GM12874 (cell line): ENCODE measurements at regions not wholly inside any gene's neighbourhood (a gene's known extent, or its start where the extent isn't known, plus 50 kb on each side); places are given as distances from the start of the nearest gene placed in this dataset.

Experiments
- CTCF ChIP-seq: IDR thresholded peaks from 2 replicates; pipeline ENCODE4 v1.5.1; 2011; ENCODE audit warnings: low read depth, mild to moderate bottlenecking, control low read depth, low read length, moderate library complexity; ENCODE audit not compliant: insufficient read depth

- no peak for TF ChIP-seq CTCF
Measured at GRCh38 chr12:86827409-86827808, 571.2 kb upstream of the MGAT4C start.

GRCh38 chr12:86826051-86826450, 569.9 kb upstream of the MGAT4C start:
- no peak for TF ChIP-seq CTCF

- no peak for TF ChIP-seq CTCF
Measured at GRCh38 chr12:86801439-86801838, 545.2 kb upstream of the MGAT4C start.

DNA sequence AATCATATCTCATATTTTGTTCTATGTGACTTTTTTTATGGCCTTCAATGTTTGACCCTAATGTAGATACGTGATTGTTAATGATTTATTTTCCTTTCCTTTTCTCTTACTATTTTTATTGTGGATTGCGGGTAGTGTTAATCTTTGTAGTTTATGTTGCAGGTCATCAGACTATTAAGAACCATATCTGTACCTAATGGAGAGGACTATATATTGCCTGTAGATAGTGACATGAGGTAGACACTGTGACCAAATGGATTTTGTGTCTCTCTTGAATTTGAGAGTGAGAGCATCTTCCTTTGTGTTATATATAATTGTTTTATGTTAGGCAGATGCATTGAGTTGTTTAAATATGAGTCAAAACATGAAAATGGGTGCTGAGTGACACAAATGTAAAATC, 543.4 kb upstream of the MGAT4C start:
- TF ChIP-seq CTCF, result no peak

GRCh38 chr12:86796550-86796949, 540.4 kb upstream of the MGAT4C start:
- TF ChIP-seq CTCF, result no peak

DNA sequence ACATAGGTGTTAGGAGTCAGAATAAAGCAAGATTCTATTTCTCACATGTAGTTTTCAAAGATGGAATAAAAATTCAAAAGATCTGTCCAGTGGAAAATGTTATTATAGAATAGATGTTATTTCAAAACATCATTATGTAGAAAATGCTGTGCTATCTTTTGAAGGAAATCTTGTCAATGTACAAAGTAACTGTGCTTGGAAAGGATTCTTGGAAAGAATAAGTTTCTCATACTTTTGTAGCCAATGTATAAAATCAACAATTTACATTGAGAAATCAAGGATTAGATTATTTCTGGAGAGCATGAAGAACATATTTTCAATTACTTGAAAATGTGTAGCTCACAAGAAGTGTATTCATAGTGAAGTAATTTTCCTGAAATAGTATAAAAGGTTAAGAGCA, 532.5 kb upstream of the MGAT4C start:
- TF ChIP-seq CTCF, result no peak

DNA sequence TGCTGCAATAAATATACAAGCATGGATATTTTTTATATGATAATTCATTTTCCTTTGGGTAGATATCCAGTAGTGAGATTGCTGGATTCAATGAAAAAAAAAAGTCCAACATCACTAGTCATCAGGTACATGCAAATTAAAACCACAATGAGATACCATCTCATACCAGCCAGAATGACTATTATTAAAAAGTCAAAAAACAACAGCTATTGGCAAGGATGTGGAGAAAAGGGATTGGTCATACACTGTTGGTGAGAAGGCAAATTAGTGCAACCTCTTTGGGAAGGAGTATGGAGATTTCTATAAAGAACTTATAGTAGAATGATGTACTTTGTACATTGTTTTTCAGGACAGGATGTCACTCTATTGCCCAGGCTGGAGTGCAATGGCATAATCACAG, 531.2 kb upstream of the MGAT4C start:
- no peak for TF ChIP-seq CTCF

GRCh38 chr12:86777325-86777724, 521.1 kb upstream of the MGAT4C start:
- no peak for TF ChIP-seq CTCF
